ENCODE measurements at regions not wholly inside any gene's neighbourhood (a gene's known extent, or its start where the extent isn't known, plus 50 kb on each side); places are given as distances from the start of the nearest gene placed in this dataset.

DNA sequence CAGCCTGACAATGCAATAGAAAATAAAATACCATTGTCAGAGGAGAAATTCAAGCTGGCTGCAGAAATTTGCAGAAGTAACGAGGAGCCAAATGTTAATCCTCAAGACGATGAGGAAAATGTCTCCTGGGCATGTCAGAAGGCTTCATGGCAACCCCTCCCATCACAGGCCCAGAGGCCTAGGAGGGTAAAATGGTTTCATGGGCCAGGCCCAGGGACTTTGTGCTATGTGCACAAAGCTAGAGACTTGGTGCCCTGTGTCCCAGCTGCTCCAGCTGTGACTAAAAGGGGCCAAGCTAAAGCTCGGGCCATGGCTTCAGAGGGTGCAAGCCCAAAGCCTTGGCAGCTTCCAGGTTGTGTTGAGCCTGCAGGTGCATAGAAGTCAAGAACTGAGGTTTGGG, 431.7 kb downstream of the LMO7 start:
- Histone ChIP-seq H4K8ac (ENCODE audit: low read depth, low read length) (no peak overlapping the region), H3K4me3 (ENCODE audit: low read depth, low read length) (no peak overlapping the region), H3K23ac (ENCODE audit: low read length) (no peak overlapping the region), H3K14ac (ENCODE audit: low read length) (no peak overlapping the region), H3K9me3 (ENCODE audit: insufficient read depth, low read depth, low read length) (peaks cover 11% of the 10 kb centered on the region), H3K4ac (ENCODE audit: low read depth, low read length) (no peak overlapping the region), H3K4me2 (ENCODE audit: low read length) (no peak overlapping the region), H3K18ac (ENCODE audit: low read length) (no peak overlapping the region), H2BK5ac (ENCODE audit: low read depth, low read length, poor library complexity) (no peak overlapping the region), H2BK120ac (ENCODE audit: insufficient read depth, low read length, poor library complexity) (no peak overlapping the region), H3K9ac (ENCODE audit: low read length) (no peak overlapping the region), H3K79me2 (ENCODE audit: control insufficient read depth, insufficient read depth, low read length, poor library complexity) (no peaks in the 10 kb centered on the region), H2AK5ac (ENCODE audit: low read length) (no peak overlapping the region), H4K91ac (ENCODE audit: low read depth, low read length) (no peak overlapping the region), H2BK12ac (ENCODE audit: low read length) (no peak overlapping the region), H3K27me3 (ENCODE audit: insufficient read depth, low read length) (no peaks in the 10 kb centered on the region), H3K27ac (ENCODE audit: low read depth, low read length) (no peak overlapping the region), H3K79me1 (ENCODE audit: low read length) (no peaks in the 10 kb centered on the region), H4K12ac (ENCODE audit: low read depth, low read length) (no peak overlapping the region), H3K4me1 (ENCODE audit: control insufficient read depth in 1 of 2, insufficient read depth in 2 of 2, low read length in 2 of 2) (no peaks in the 10 kb centered on the region), H3K36me3 (ENCODE audit: control insufficient read depth in 1 of 2, insufficient read depth in 2 of 2, low read length in 2 of 2) (peaks cover 0 to 5% of the 10 kb centered on the region in 2 experiments), H2AFZ (ENCODE audit: insufficient read depth, low read length, poor library complexity) (no peak overlapping the region)
- no peak for DNase-seq
- no CpG with 5 or more reads among the region's 3 CpGs for WGBS (ENCODE audit: extremely low coverage, insufficient coverage, insufficient read length)

DNA sequence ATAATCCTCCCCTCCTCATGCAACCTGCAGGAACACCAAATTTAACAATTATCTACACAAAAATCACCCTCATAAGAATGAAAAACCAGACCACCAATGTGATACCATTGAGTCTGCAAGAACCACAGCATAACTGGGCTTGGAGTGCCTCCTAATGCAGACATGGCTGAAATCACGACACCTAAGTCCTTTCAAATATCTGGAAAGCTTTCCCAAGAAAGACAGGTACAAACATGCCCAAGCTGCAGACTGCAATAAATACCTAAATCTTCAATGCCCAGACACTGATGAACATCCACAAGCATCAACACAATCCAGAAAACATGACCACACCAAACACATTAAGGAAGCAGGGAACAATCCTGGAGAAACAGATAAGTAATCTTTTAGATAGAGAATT, 417.1 kb downstream of the LMO7 start:
- Histone ChIP-seq H3K4ac (ENCODE audit: low read depth, low read length) (no peak overlapping the region), H3K79me1 (ENCODE audit: low read length) (no peaks in the 10 kb centered on the region), H4K91ac (ENCODE audit: low read depth, low read length) (no peak overlapping the region), H3K9me3 (ENCODE audit: insufficient read depth, low read depth, low read length) (no peaks in the 10 kb centered on the region), H3K23ac (ENCODE audit: low read length) (no peak overlapping the region), H3K27me3 (ENCODE audit: insufficient read depth, low read length) (no peaks in the 10 kb centered on the region), H2BK5ac (ENCODE audit: low read depth, low read length, poor library complexity) (no peak overlapping the region), H4K12ac (ENCODE audit: low read depth, low read length) (no peak overlapping the region), H3K14ac (ENCODE audit: low read length) (no peak overlapping the region), H3K4me3 (ENCODE audit: low read depth, low read length) (no peak overlapping the region), H3K36me3 (ENCODE audit: control insufficient read depth in 1 of 2, insufficient read depth in 2 of 2, low read length in 2 of 2) (no peaks in the 10 kb centered on the region), H2AK5ac (ENCODE audit: low read length) (no peak overlapping the region), H3K27ac (ENCODE audit: low read depth, low read length) (no peak overlapping the region), H2AFZ (ENCODE audit: insufficient read depth, low read length, poor library complexity) (no peak overlapping the region), H3K4me2 (ENCODE audit: low read length) (no peak overlapping the region), H4K8ac (ENCODE audit: low read depth, low read length) (no peak overlapping the region), H2BK12ac (ENCODE audit: low read length) (no peak overlapping the region), H2BK120ac (ENCODE audit: insufficient read depth, low read length, poor library complexity) (no peak overlapping the region), H3K9ac (ENCODE audit: low read length) (no peak overlapping the region), H3K4me1 (ENCODE audit: control insufficient read depth in 1 of 2, insufficient read depth in 2 of 2, low read length in 2 of 2) (peaks cover 0 to 2% of the 10 kb centered on the region in 2 experiments), H3K79me2 (ENCODE audit: control insufficient read depth, insufficient read depth, low read length, poor library complexity) (no peaks in the 10 kb centered on the region), H3K18ac (ENCODE audit: low read length) (no peak overlapping the region)
- no CpG with 5 or more reads among the region's 1 CpG for WGBS (ENCODE audit: extremely low coverage, insufficient coverage, insufficient read length)
- no peak for DNase-seq

DNA sequence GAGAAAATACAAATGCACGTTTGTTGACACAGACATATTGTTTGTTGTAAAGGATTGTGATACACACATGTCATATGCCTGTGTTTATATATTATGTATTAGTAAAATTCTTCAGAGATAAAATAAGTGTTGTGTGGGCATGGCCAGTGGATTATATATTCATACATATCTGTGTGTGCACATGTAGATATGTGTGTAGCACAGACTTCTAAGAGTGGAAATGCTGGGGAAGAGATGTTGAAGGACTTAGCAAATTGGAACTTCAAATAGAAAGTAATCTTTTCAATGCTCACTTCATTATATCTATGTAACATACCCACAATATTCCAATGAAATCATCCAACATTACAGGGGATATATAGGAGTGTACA, 413.2 kb downstream of the LMO7 start:
- H3K27me3 ChIP-seq (ENCODE audit: insufficient read depth, low read length) = no peaks in the 10 kb centered on the region
- H2BK12ac ChIP-seq (ENCODE audit: low read length) = no peak overlapping the region
- no peak for DNase-seq
- no peak overlapping the region for H3K23ac ChIP-seq (ENCODE audit: low read length)
- no peaks in the 10 kb centered on the region for H3K36me3 ChIP-seq (ENCODE audit: control insufficient read depth in 1 of 2, insufficient read depth in 2 of 2, low read length in 2 of 2)
- no peaks in the 10 kb centered on the region for H3K9me3 ChIP-seq (ENCODE audit: insufficient read depth, low read depth, low read length)
- H4K91ac ChIP-seq (ENCODE audit: low read depth, low read length) = no peak overlapping the region
- H3K4me3 ChIP-seq (ENCODE audit: low read depth, low read length) = no peak overlapping the region
- H3K4me2 ChIP-seq (ENCODE audit: low read length) = no peak overlapping the region
- peaks cover 0 to 2% of the 10 kb centered on the region in 2 experiments for H3K4me1 ChIP-seq (ENCODE audit: control insufficient read depth in 1 of 2, insufficient read depth in 2 of 2, low read length in 2 of 2)
- H2BK120ac ChIP-seq (ENCODE audit: insufficient read depth, low read length, poor library complexity) = no peak overlapping the region
- H2BK5ac ChIP-seq (ENCODE audit: low read depth, low read length, poor library complexity) = no peak overlapping the region
- no peak overlapping the region for H2AFZ ChIP-seq (ENCODE audit: insufficient read depth, low read length, poor library complexity)
- no CpG with 5 or more reads among the region's 1 CpG for WGBS (ENCODE audit: extremely low coverage, insufficient coverage, insufficient read length)
- H3K18ac ChIP-seq (ENCODE audit: low read length) = no peak overlapping the region
- H4K8ac ChIP-seq (ENCODE audit: low read depth, low read length) = no peak overlapping the region
- no peak overlapping the region for H3K9ac ChIP-seq (ENCODE audit: low read length)
- no peak overlapping the region for H3K4ac ChIP-seq (ENCODE audit: low read depth, low read length)
- no peak overlapping the region for H2AK5ac ChIP-seq (ENCODE audit: low read length)
- no peak overlapping the region for H4K12ac ChIP-seq (ENCODE audit: low read depth, low read length)
- H3K14ac ChIP-seq (ENCODE audit: low read length) = no peak overlapping the region
- no peak overlapping the region for H3K27ac ChIP-seq (ENCODE audit: low read depth, low read length)
- no peaks in the 10 kb centered on the region for H3K79me2 ChIP-seq (ENCODE audit: control insufficient read depth, insufficient read depth, low read length, poor library complexity)
- H3K79me1 ChIP-seq (ENCODE audit: low read length) = no peaks in the 10 kb centered on the region

DNA sequence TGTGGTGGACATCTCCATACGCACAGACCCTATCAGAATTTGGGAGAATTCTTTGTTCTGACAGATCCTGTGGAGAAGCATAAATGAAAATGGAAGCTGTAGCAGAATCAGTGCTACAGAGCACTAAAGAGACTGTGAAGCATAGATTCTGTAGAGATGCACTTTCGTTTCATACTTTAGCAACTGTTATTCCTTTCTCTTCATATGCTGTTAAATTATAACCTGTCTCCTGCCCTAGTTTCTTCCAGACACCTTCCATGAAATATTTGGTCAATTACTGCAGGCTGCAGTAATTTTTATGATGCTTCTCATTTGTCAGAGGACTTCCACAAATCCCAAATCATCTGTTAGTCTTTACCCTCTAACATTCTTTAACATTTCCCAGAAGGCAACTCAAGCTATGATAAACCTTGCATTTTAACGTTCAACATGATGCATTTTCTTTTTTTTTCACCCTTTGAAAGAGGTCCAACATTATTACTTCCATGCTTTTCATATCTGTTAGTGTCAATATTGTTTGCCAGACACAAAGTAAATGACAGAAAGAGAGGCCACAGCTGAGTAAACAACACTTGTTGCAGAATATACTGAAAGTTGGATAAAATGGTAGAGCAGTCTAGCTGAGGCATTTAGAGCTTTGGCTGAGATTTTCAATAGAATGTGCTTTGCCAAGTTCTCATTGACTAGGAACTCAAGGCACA, 412.7 kb downstream of the LMO7 start:
- no peak overlapping the region for H2AFZ ChIP-seq (ENCODE audit: insufficient read depth, low read length, poor library complexity)
- H3K23ac ChIP-seq (ENCODE audit: low read length) = no peak overlapping the region

More for the DNA sequence above, 412.7 kb downstream of the LMO7 start:
- Histone ChIP-seq H3K27me3 (ENCODE audit: insufficient read depth, low read length) (no peaks in the 10 kb centered on the region), H3K14ac (ENCODE audit: low read length) (no peak overlapping the region), H3K4me2 (ENCODE audit: low read length) (no peak overlapping the region), H3K79me2 (ENCODE audit: control insufficient read depth, insufficient read depth, low read length, poor library complexity) (no peaks in the 10 kb centered on the region), H2BK12ac (ENCODE audit: low read length) (no peak overlapping the region), H3K4ac (ENCODE audit: low read depth, low read length) (no peak overlapping the region), H3K36me3 (ENCODE audit: control insufficient read depth in 1 of 2, insufficient read depth in 2 of 2, low read length in 2 of 2) (no peaks in the 10 kb centered on the region), H3K27ac (ENCODE audit: low read depth, low read length) (no peak overlapping the region), H3K4me3 (ENCODE audit: low read depth, low read length) (no peak overlapping the region), H4K8ac (ENCODE audit: low read depth, low read length) (no peak overlapping the region), H3K9ac (ENCODE audit: low read length) (no peak overlapping the region), H3K9me3 (ENCODE audit: insufficient read depth, low read depth, low read length) (no peaks in the 10 kb centered on the region), H4K12ac (ENCODE audit: low read depth, low read length) (no peak overlapping the region), H2BK5ac (ENCODE audit: low read depth, low read length, poor library complexity) (no peak overlapping the region), H3K79me1 (ENCODE audit: low read length) (no peaks in the 10 kb centered on the region), H2AK5ac (ENCODE audit: low read length) (no peak overlapping the region), H2BK120ac (ENCODE audit: insufficient read depth, low read length, poor library complexity) (no peak overlapping the region), H3K4me1 (ENCODE audit: control insufficient read depth in 1 of 2, insufficient read depth in 2 of 2, low read length in 2 of 2) (peaks cover 0 to 2% of the 10 kb centered on the region in 2 experiments), H4K91ac (ENCODE audit: low read depth, low read length) (no peak overlapping the region), H3K18ac (ENCODE audit: low read length) (no peak overlapping the region)
- WGBS (ENCODE audit: extremely low coverage, insufficient coverage, insufficient read length) = no CpG with 5 or more reads among the region's 3 CpGs
- no peak for DNase-seq

Measured in trophoblast cell (in vitro differentiated cells and primary cell).